Sigmoid colon (tissue), 6 donors: ENCODE measurements at regions not wholly inside any gene's neighbourhood (a gene's known extent, or its start where the extent isn't known, plus 50 kb on each side); places are given as distances from the start of the nearest gene placed in this dataset.
"Not testable (repeated sequence)": the region's sequence is repeated elsewhere in the genome, so short reads cannot be mapped to it uniquely, and the experiment has no call there.

ENCODE experiments used
- DNase-seq: peaks from one replicate; pipeline ENCODE4 v3.0.0-alpha.2; 2019
- H3K27ac ChIP-seq, 4 donors: fragments of 200-600 bp; sonication (generic); one replicate each; pipeline ENCODE4 v1.5.1; 2016 to 2019; ENCODE audit warnings: mild to moderate bottlenecking in 1 of 4
- H3K27me3 ChIP-seq, 3 donors: fragments of 200-600 bp; sonication (generic); one replicate each; pipeline ENCODE4 v1.5.1; 2019; ENCODE audit warnings: mild to moderate bottlenecking in 1 of 3
- H3K36me3 ChIP-seq, 4 donors: fragments of 200-600 bp; sonication (generic); one replicate each; pipeline ENCODE4 v1.5.1; 2016 to 2019
- H3K4me1 ChIP-seq, 4 donors: fragments of 200-600 bp; sonication (generic); one replicate each; pipeline ENCODE4 v1.5.1; 2017 to 2019
- H3K4me3 ChIP-seq, 4 donors: fragments of 200-600 bp; sonication (generic); one replicate each; pipeline ENCODE4 v1.5.1; 2017 to 2019; ENCODE audit warnings: mild to moderate bottlenecking in 2 of 4, moderate library complexity in 1 of 4
- H3K9me3 ChIP-seq, 4 donors: fragments of 200-600 bp in 3 of 4; sonication (generic) in 3 of 4; one replicate each; pipeline versions ENCODE4 v1.5.1 to v1.6.1; 2013 to 2019
- CTCF ChIP-seq, 4 experiments: fragments of 450-650 bp in 3 of 4; fragments of 200-600 bp in 1 of 4; IDR thresholded peaks; one replicate each; pipeline ENCODE4 v1.5.1; 2016 to 2019; ENCODE audit warnings: antibody characterized with exemption in 4 of 4, mild to moderate bottlenecking in 3 of 4, moderate library complexity in 2 of 4
- EP300 ChIP-seq, 4 donors: sonication (generic); formaldehyde crosslinking; IDR thresholded peaks; one replicate each; pipeline ENCODE4 v1.6.1; 2017; ENCODE audit warnings: antibody characterized with exemption in 4 of 4
- POLR2A ChIP-seq, 2 donors: fragments of 450-650 bp; IDR thresholded peaks; one replicate each; pipeline ENCODE4 v1.6.1; 2016; ENCODE audit warnings: antibody characterized with exemption in 2 of 2, mild to moderate bottlenecking in 2 of 2, moderate library complexity in 2 of 2
- POLR2AphosphoS5 ChIP-seq, 4 donors: sonication (generic); formaldehyde crosslinking; IDR thresholded peaks; one replicate each; pipeline ENCODE4 v1.6.1; 2017; ENCODE audit warnings: antibody characterized with exemption in 4 of 4
- WGBS, 2 donors: extraction: QIAGEN DNeasy Blood & Tissue Kit; methylation state at CpG; one replicate each; pipeline ENCODE4 v1.1.7; 2013; 5-methylcytosine and 5-hydroxymethylcytosine counted together
- intact Hi-C: fragments of 100-400 bp; cut with DNase I; formaldehyde crosslinking; loops from one replicate; pipeline ENCODE4 v1.15.1; 2023
- donor health status: healthy with polysubstance abuse.
- donor health status: healthy.

- H3K4me3 ChIP-seq = no peak overlapping the region
- no peak for TF ChIP-seq CTCF (IDR thresholded peaks at IDR 0.05)
- TF ChIP-seq EP300 (IDR thresholded peaks at IDR 0.05) = no peak
- TF ChIP-seq POLR2AphosphoS5 (IDR thresholded peaks at IDR 0.05) = no peak
- TF ChIP-seq POLR2A (IDR thresholded peaks at IDR 0.05) = no peak
- no peak for DNase-seq
- intact Hi-C loops = no loop called here
- no peaks in the 10 kb centered on the region for H3K27me3 ChIP-seq
- peaks cover 0 to 9% (median 3%) of the 10 kb centered on the region in 4 donors for H3K4me1 ChIP-seq
- H3K36me3 ChIP-seq = no peaks in the 10 kb centered on the region
- H3K27ac ChIP-seq = no peak overlapping the region
- 90 to 91% methylated on average over 1 of the region's 1 CpG for WGBS, 2 donors
- no peaks in the 10 kb centered on the region for H3K9me3 ChIP-seq
Observed at GRCh38 chr3:176141837-176142236, 1055.4 kb downstream of the TBL1XR1 start.

GRCh38 chr3:176120507-176120906 is 1076.8 kb downstream of the TBL1XR1 start:
- H3K9me3 ChIP-seq = no peaks in the 10 kb centered on the region
- peaks cover 0 to 4% (median 0%) of the 10 kb centered on the region in 4 donors for H3K4me1 ChIP-seq
- H3K4me3 ChIP-seq = no peak overlapping the region
- H3K36me3 ChIP-seq = no peaks in the 10 kb centered on the region
- intact Hi-C loops = no loop called here
- no peak for DNase-seq
- TF ChIP-seq POLR2AphosphoS5 (IDR thresholded peaks at IDR 0.05) (no peak), CTCF (IDR thresholded peaks at IDR 0.05) (no peak), POLR2A (IDR thresholded peaks at IDR 0.05) (no peak), EP300 (IDR thresholded peaks at IDR 0.05) (no peak)
- WGBS, 2 donors = 46 to 62% methylated on average over 2 of the region's 2 CpGs
- no peak overlapping the region for H3K27ac ChIP-seq
- H3K27me3 ChIP-seq = no peaks in the 10 kb centered on the region

- H3K36me3 ChIP-seq = no peaks in the 10 kb centered on the region
- intact Hi-C loops = no loop called here
- peaks cover 0 to 4% (median 0%) of the 10 kb centered on the region in 4 donors for H3K4me1 ChIP-seq
- WGBS, 2 donors = 81 to 85% methylated on average over 6 of the region's 6 CpGs
- H3K9me3 ChIP-seq = no peaks in the 10 kb centered on the region
- no peak overlapping the region for H3K27ac ChIP-seq
- no peaks in the 10 kb centered on the region for H3K27me3 ChIP-seq
- no peak for DNase-seq
- no peak for TF ChIP-seq EP300 (IDR thresholded peaks at IDR 0.05)
- no peak for TF ChIP-seq POLR2A (IDR thresholded peaks at IDR 0.05)
- TF ChIP-seq CTCF (IDR thresholded peaks at IDR 0.05) = no peak
- TF ChIP-seq POLR2AphosphoS5 (IDR thresholded peaks at IDR 0.05) = no peak
- no peak overlapping the region for H3K4me3 ChIP-seq
Observed at GRCh38 chr3:176119826-176120225, 1077.5 kb downstream of the TBL1XR1 start.

- 88 to 89% methylated on average over 2 of the region's 2 CpGs for WGBS, 2 donors
- TF ChIP-seq CTCF (IDR thresholded peaks at IDR 0.05) (no peak), POLR2AphosphoS5 (IDR thresholded peaks at IDR 0.05) (no peak), EP300 (IDR thresholded peaks at IDR 0.05) (no peak), POLR2A (IDR thresholded peaks at IDR 0.05) (no peak)
- intact Hi-C loops = no loop called here
Observed at GRCh38 chr3:176106380-176106779, 1090.9 kb downstream of the TBL1XR1 start.

GRCh38 chr3:176097027-176097426 is 1100.3 kb downstream of the TBL1XR1 start:
- no peaks in the 10 kb centered on the region for H3K36me3 ChIP-seq
- no peak for DNase-seq
- intact Hi-C loops = no loop called here
- H3K27ac ChIP-seq = no peak overlapping the region
- TF ChIP-seq POLR2AphosphoS5 (IDR thresholded peaks at IDR 0.05) (no peak), POLR2A (IDR thresholded peaks at IDR 0.05) (no peak), CTCF (IDR thresholded peaks at IDR 0.05) (no peak), EP300 (IDR thresholded peaks at IDR 0.05) (no peak)
- no peaks in the 10 kb centered on the region for H3K4me1 ChIP-seq
- H3K9me3 ChIP-seq = no peaks in the 10 kb centered on the region
- no peaks in the 10 kb centered on the region for H3K27me3 ChIP-seq
- H3K4me3 ChIP-seq = no peak overlapping the region

More at GRCh38 chr3:176106380-176106779, 1090.9 kb downstream of the TBL1XR1 start:
- Histone ChIP-seq H3K4me3 (no peak overlapping the region), H3K27me3 (no peaks in the 10 kb centered on the region), H3K36me3 (no peaks in the 10 kb centered on the region), H3K9me3 (peaks cover 0 to 3% (median 0%) of the 10 kb centered on the region in 4 donors), H3K4me1 (no peaks in the 10 kb centered on the region), H3K27ac (no peak overlapping the region)
- no peak for DNase-seq

- not testable (repeated sequence) for H3K4me1 ChIP-seq, H3K4me3 ChIP-seq
- 45 to 62% methylated on average over 1 of the region's 1 CpG for WGBS, 2 donors
Observed at GRCh38 chr3:176093892-176094291, 1103.4 kb downstream of the TBL1XR1 start.

More at GRCh38 chr3:176093892-176094291, 1103.4 kb downstream of the TBL1XR1 start:
- H3K36me3 ChIP-seq, H3K9me3 ChIP-seq, intact Hi-C loops, H3K27ac ChIP-seq, DNase-seq, H3K27me3 ChIP-seq: not testable (repeated sequence)
